Cardiac fibroblast (primary cell): ENCODE measurements at regions not wholly inside any gene's neighbourhood (a gene's known extent, or its start where the extent isn't known, plus 50 kb on each side); places are given as distances from the start of the nearest gene placed in this dataset.
A peak's percentile ranks its signal among the peaks of the same experiment; 100 is the strongest.

Source experiments
- DNase-seq, 2 donors: peaks; one replicate each; pipeline versions ENCODE4 v3.0.0 to v3.0.0-alpha.2; 2010; ENCODE audit warnings: low read depth in 2 of 2
- H3K4me3 ChIP-seq, 2 donors: replicated peaks in 1 of 2; 1 replicate in 1 of 2; 2 replicates in 1 of 2; pipeline ENCODE4 v1.5.1; 2011; ENCODE audit warnings: low read depth in 2 of 2, low read length in 2 of 2, mild to moderate bottlenecking in 2 of 2, moderate library complexity in 1 of 2
- CTCF ChIP-seq: IDR thresholded peaks from one replicate; pipeline ENCODE4 v1.5.1; 2011; ENCODE audit warnings: low read depth, mild to moderate bottlenecking, low read length, inconsistent platforms

- no peak for DNase-seq
- TF ChIP-seq CTCF, result no peak
- no peak overlapping the region for H3K4me3 ChIP-seq
These were observed 627.8 kb downstream of the MATN1 start for GRCh38 chr1:30095451-30096025.

GRCh38 chr1:30095051-30095450 is 628.3 kb downstream of the MATN1 start:
- DNase-seq, result no peak
- no peak for TF ChIP-seq CTCF

GRCh38 chr1:30092051-30092858 is 631.1 kb downstream of the MATN1 start:
- H3K4me3 ChIP-seq, result no peak overlapping the region
- TF ChIP-seq CTCF, result no peak

More at GRCh38 chr1:30095051-30095450, 628.3 kb downstream of the MATN1 start:
- H3K4me3 ChIP-seq, result no peak overlapping the region

GRCh38 chr1:30090162-30090820 is 633.1 kb downstream of the MATN1 start:
- DNase-seq, result no peak
- no peak overlapping the region for H3K4me3 ChIP-seq
- TF ChIP-seq CTCF, result no peak

More at GRCh38 chr1:30092051-30092858, 631.1 kb downstream of the MATN1 start:
- DNase-seq, result no peak

- TF ChIP-seq CTCF, result no peak
These were observed 634.4 kb downstream of the MATN1 start for GRCh38 chr1:30089024-30089430.

DNA sequence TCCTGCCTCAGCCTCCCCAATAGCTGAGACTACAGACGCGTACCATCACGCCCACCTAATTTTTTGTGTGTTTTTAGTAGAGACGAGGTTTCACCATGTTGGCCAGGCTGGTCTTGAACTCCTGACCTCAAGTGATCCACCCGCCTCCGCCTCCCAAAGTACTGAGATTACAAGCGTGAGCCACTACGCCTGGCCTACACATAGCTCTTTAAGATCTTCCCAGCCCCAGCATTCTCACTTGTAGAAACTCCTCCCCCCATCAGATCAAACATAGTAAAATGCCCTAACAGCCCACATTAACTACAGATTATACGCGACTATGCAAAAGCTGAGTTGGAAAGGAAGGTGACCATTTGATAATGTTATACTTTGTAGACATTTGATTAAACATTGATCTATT is 634.8 kb downstream of the MATN1 start:
- no peak for DNase-seq
- no peak for TF ChIP-seq CTCF
- no peak overlapping the region for H3K4me3 ChIP-seq

More at GRCh38 chr1:30089024-30089430, 634.4 kb downstream of the MATN1 start:
- peak in 1 of 2 donors; percentile 14 for DNase-seq
- no peak overlapping the region for H3K4me3 ChIP-seq
